ENCODE measurements at regions not wholly inside any gene's neighbourhood (a gene's known extent, or its start where the extent isn't known, plus 50 kb on each side); places are given as distances from the start of the nearest gene placed in this dataset.

- H3K27me3 ChIP-seq (ENCODE audit: control insufficient read depth in 3 of 3, insufficient read depth in 3 of 3, low read length in 3 of 3), result no peaks in the 10 kb centered on the region
- WGBS, 3 donors, result 76 to 79% (median 76%) methylated on average over 7 of the region's 7 CpGs
- DNase-seq (peak in 1 of 2 donors; percentile 20), FAIRE-seq (no peak)
- H3K4me1 ChIP-seq (ENCODE audit: control insufficient read depth in 3 of 3, insufficient read depth in 2 of 3, low read depth in 1 of 3, low read length in 2 of 3), result peaks cover 0 to 3% (median 0%) of the 10 kb centered on the region in 3 donors
- H3K27ac ChIP-seq (ENCODE audit: low read depth in 1 of 3, low read length in 2 of 3), result no peak overlapping the region
- no peak overlapping the region for H3K4me3 ChIP-seq (ENCODE audit: low read depth in 1 of 3, low read length in 3 of 3)
- no peaks in the 10 kb centered on the region for H3K36me3 ChIP-seq (ENCODE audit: control insufficient read depth in 3 of 3, insufficient read depth in 2 of 3, low read depth in 1 of 3, low read length in 3 of 3)
- H3K9me3 ChIP-seq (ENCODE audit: control insufficient read depth in 2 of 2, insufficient read depth in 1 of 2, low read depth in 1 of 2, low read length in 1 of 2), result no peaks in the 10 kb centered on the region
These were observed 55.4 kb downstream of the XCL1 start for GRCh38 chr1:168631671-168632400.

GRCh38 chr1:168634951-168635532 lies 58.6 kb downstream of the XCL1 start:
- Histone ChIP-seq H3K4me1 (ENCODE audit: control insufficient read depth in 3 of 3, insufficient read depth in 2 of 3, low read depth in 1 of 3, low read length in 2 of 3) (peaks cover 0 to 6% (median 0%) of the 10 kb centered on the region in 3 donors), H3K27ac (ENCODE audit: low read depth in 1 of 3, low read length in 2 of 3) (no peak overlapping the region), H3K27me3 (ENCODE audit: control insufficient read depth in 3 of 3, insufficient read depth in 3 of 3, low read length in 3 of 3) (no peaks in the 10 kb centered on the region), H3K36me3 (ENCODE audit: control insufficient read depth in 3 of 3, insufficient read depth in 2 of 3, low read depth in 1 of 3, low read length in 3 of 3) (no peaks in the 10 kb centered on the region), H3K4me3 (ENCODE audit: low read depth in 1 of 3, low read length in 3 of 3) (no peak overlapping the region), H3K9me3 (ENCODE audit: control insufficient read depth in 2 of 2, insufficient read depth in 1 of 2, low read depth in 1 of 2, low read length in 1 of 2) (peaks cover 0 to 3% of the 10 kb centered on the region in 2 donors)
- 79 to 88% (median 83%) methylated on average over 3 of the region's 3 CpGs for WGBS, 3 donors
- FAIRE-seq (no peak), DNase-seq (no peak)

GRCh38 chr1:168636200-168636599 lies 59.8 kb downstream of the XCL1 start:
- Histone ChIP-seq H3K27me3 (ENCODE audit: control insufficient read depth in 3 of 3, insufficient read depth in 3 of 3, low read length in 3 of 3) (no peaks in the 10 kb centered on the region), H3K27ac (ENCODE audit: low read depth in 1 of 3, low read length in 2 of 3) (peak overlapping the region in 1 of 3 donors; percentile 59), H3K9me3 (ENCODE audit: control insufficient read depth in 2 of 2, insufficient read depth in 1 of 2, low read depth in 1 of 2, low read length in 1 of 2) (peaks cover 0 to 3% of the 10 kb centered on the region in 2 donors), H3K4me1 (ENCODE audit: control insufficient read depth in 3 of 3, insufficient read depth in 2 of 3, low read depth in 1 of 3, low read length in 2 of 3) (peaks cover 0 to 6% (median 0%) of the 10 kb centered on the region in 3 donors), H3K4me3 (ENCODE audit: low read depth in 1 of 3, low read length in 3 of 3) (no peak overlapping the region), H3K36me3 (ENCODE audit: control insufficient read depth in 3 of 3, insufficient read depth in 2 of 3, low read depth in 1 of 3, low read length in 3 of 3) (no peaks in the 10 kb centered on the region)
- DNase-seq (peak in 1 of 2 donors; percentile 47), FAIRE-seq (no peak)
- 14 to 31% (median 24%) methylated on average over 1 of the region's 1 CpG for whole genome bisulfite sequencing, 3 donors

GRCh38 chr1:168636642-168637111 lies 60.3 kb downstream of the XCL1 start:
- Histone ChIP-seq H3K9me3 (ENCODE audit: control insufficient read depth in 2 of 2, insufficient read depth in 1 of 2, low read depth in 1 of 2, low read length in 1 of 2) (peaks cover 0 to 3% of the 10 kb centered on the region in 2 donors), H3K27me3 (ENCODE audit: control insufficient read depth in 3 of 3, insufficient read depth in 3 of 3, low read length in 3 of 3) (no peaks in the 10 kb centered on the region), H3K4me1 (ENCODE audit: control insufficient read depth in 3 of 3, insufficient read depth in 2 of 3, low read depth in 1 of 3, low read length in 2 of 3) (peaks cover 0 to 6% (median 0%) of the 10 kb centered on the region in 3 donors), H3K27ac (ENCODE audit: low read depth in 1 of 3, low read length in 2 of 3) (peak overlapping the region in 1 of 3 donors; percentile 59), H3K4me3 (ENCODE audit: low read depth in 1 of 3, low read length in 3 of 3) (no peak overlapping the region), H3K36me3 (ENCODE audit: control insufficient read depth in 3 of 3, insufficient read depth in 2 of 3, low read depth in 1 of 3, low read length in 3 of 3) (no peaks in the 10 kb centered on the region)
- DNase-seq (peak; percentile 64 to 77), FAIRE-seq (no peak)
- 8 to 30% (median 26%) methylated on average over 1 of the region's 1 CpG for WGBS, 3 donors

- Histone ChIP-seq H3K4me1 (ENCODE audit: control insufficient read depth in 3 of 3, insufficient read depth in 2 of 3, low read depth in 1 of 3, low read length in 2 of 3) (peaks cover 0 to 6% (median 0%) of the 10 kb centered on the region in 3 donors), H3K4me3 (ENCODE audit: low read depth in 1 of 3, low read length in 3 of 3) (no peak overlapping the region), H3K27me3 (ENCODE audit: control insufficient read depth in 3 of 3, insufficient read depth in 3 of 3, low read length in 3 of 3) (no peaks in the 10 kb centered on the region), H3K27ac (ENCODE audit: low read depth in 1 of 3, low read length in 2 of 3) (peak overlapping the region in 1 of 3 donors; percentile 59), H3K9me3 (ENCODE audit: control insufficient read depth in 2 of 2, insufficient read depth in 1 of 2, low read depth in 1 of 2, low read length in 1 of 2) (peaks cover 0 to 3% of the 10 kb centered on the region in 2 donors), H3K36me3 (ENCODE audit: control insufficient read depth in 3 of 3, insufficient read depth in 2 of 3, low read depth in 1 of 3, low read length in 3 of 3) (no peaks in the 10 kb centered on the region)
- FAIRE-seq (no peak), DNase-seq (peak in 1 of 2 donors; percentile 31)
- 84 to 92% (median 91%) methylated on average over 5 of the region's 5 CpGs for WGBS, 3 donors
These were observed 61.1 kb downstream of the XCL1 start for GRCh38 chr1:168637350-168637991.

- H3K4me1 ChIP-seq (ENCODE audit: control insufficient read depth in 3 of 3, insufficient read depth in 2 of 3, low read depth in 1 of 3, low read length in 2 of 3), result peaks cover 0 to 6% (median 0%) of the 10 kb centered on the region in 3 donors
- FAIRE-seq (no peak), DNase-seq (no peak)
- H3K27ac ChIP-seq (ENCODE audit: low read depth in 1 of 3, low read length in 2 of 3), result no peak overlapping the region
- 96% methylated on average over 1 of the region's 1 CpG for WGBS, 3 donors
- no peaks in the 10 kb centered on the region for H3K27me3 ChIP-seq (ENCODE audit: control insufficient read depth in 3 of 3, insufficient read depth in 3 of 3, low read length in 3 of 3)
- peaks cover 0 to 3% of the 10 kb centered on the region in 2 donors for H3K9me3 ChIP-seq (ENCODE audit: control insufficient read depth in 2 of 2, insufficient read depth in 1 of 2, low read depth in 1 of 2, low read length in 1 of 2)
- H3K4me3 ChIP-seq (ENCODE audit: low read depth in 1 of 3, low read length in 3 of 3), result no peak overlapping the region
- no peaks in the 10 kb centered on the region for H3K36me3 ChIP-seq (ENCODE audit: control insufficient read depth in 3 of 3, insufficient read depth in 2 of 3, low read depth in 1 of 3, low read length in 3 of 3)
These were observed 62.5 kb downstream of the XCL1 start for GRCh38 chr1:168638884-168639283.

- WGBS, 3 donors, result 94 to 97% (median 95%) methylated on average over 1 of the region's 1 CpG
- Histone ChIP-seq H3K27me3 (ENCODE audit: control insufficient read depth in 3 of 3, insufficient read depth in 3 of 3, low read length in 3 of 3) (no peaks in the 10 kb centered on the region), H3K36me3 (ENCODE audit: control insufficient read depth in 3 of 3, insufficient read depth in 2 of 3, low read depth in 1 of 3, low read length in 3 of 3) (no peaks in the 10 kb centered on the region), H3K4me3 (ENCODE audit: low read depth in 1 of 3, low read length in 3 of 3) (no peak overlapping the region), H3K27ac (ENCODE audit: low read depth in 1 of 3, low read length in 2 of 3) (no peak overlapping the region), H3K9me3 (ENCODE audit: control insufficient read depth in 2 of 2, insufficient read depth in 1 of 2, low read depth in 1 of 2, low read length in 1 of 2) (peaks cover 0 to 3% of the 10 kb centered on the region in 2 donors), H3K4me1 (ENCODE audit: control insufficient read depth in 3 of 3, insufficient read depth in 2 of 3, low read depth in 1 of 3, low read length in 2 of 3) (peaks cover 0 to 6% (median 0%) of the 10 kb centered on the region in 3 donors)
- no peak for FAIRE-seq
- DNase-seq, result no peak
These were observed 63.8 kb downstream of the XCL1 start for GRCh38 chr1:168640182-168640581.

GRCh38 chr1:168640836-168641235 lies 64.4 kb downstream of the XCL1 start:
- Histone ChIP-seq H3K9me3 (ENCODE audit: control insufficient read depth in 2 of 2, insufficient read depth in 1 of 2, low read depth in 1 of 2, low read length in 1 of 2) (peaks cover 0 to 3% of the 10 kb centered on the region in 2 donors), H3K4me1 (ENCODE audit: control insufficient read depth in 3 of 3, insufficient read depth in 2 of 3, low read depth in 1 of 3, low read length in 2 of 3) (peaks cover 0 to 6% (median 0%) of the 10 kb centered on the region in 3 donors), H3K36me3 (ENCODE audit: control insufficient read depth in 3 of 3, insufficient read depth in 2 of 3, low read depth in 1 of 3, low read length in 3 of 3) (no peaks in the 10 kb centered on the region), H3K27ac (ENCODE audit: low read depth in 1 of 3, low read length in 2 of 3) (no peak overlapping the region), H3K27me3 (ENCODE audit: control insufficient read depth in 3 of 3, insufficient read depth in 3 of 3, low read length in 3 of 3) (no peaks in the 10 kb centered on the region), H3K4me3 (ENCODE audit: low read depth in 1 of 3, low read length in 3 of 3) (no peak overlapping the region)
- no peak for FAIRE-seq
- DNase-seq, result no peak
- WGBS, 3 donors, result 93 to 97% (median 94%) methylated on average over 3 of the region's 3 CpGs

Measured in small intestine (tissue), 7 donors.